Osteocyte (in vitro differentiated cells): ENCODE measurements at regions not wholly inside any gene's neighbourhood (a gene's known extent, or its start where the extent isn't known, plus 50 kb on each side); places are given as distances from the start of the nearest gene placed in this dataset.
A peak's percentile ranks its signal among the peaks of the same experiment; 100 is the strongest.
"Not testable (repeated sequence)": the region's sequence is repeated elsewhere in the genome, so short reads cannot be mapped to it uniquely, and the experiment has no call there.

ENCODE experiments used
- DNase-seq: peaks from one replicate; pipeline ENCODE4 v3.0.0; 2021; ENCODE audit warnings: mixed read lengths; ENCODE audit not compliant: unreplicated experiment; ENCODE audit errors: extremely low spot score
- H3K27ac Mint-ChIP-seq: one replicate; pipeline ENCODE4 v1.8.0; 2021; ENCODE audit warnings: mild to moderate bottlenecking, mixed read lengths; ENCODE audit not compliant: unreplicated experiment
- H3K27me3 Mint-ChIP-seq: one replicate; pipeline ENCODE4 v1.8.0; 2021; ENCODE audit warnings: mixed read lengths; ENCODE audit not compliant: unreplicated experiment
- H3K36me3 Mint-ChIP-seq: one replicate; pipeline ENCODE4 v1.8.0; 2021; ENCODE audit warnings: mixed read lengths; ENCODE audit not compliant: unreplicated experiment
- H3K4me1 Mint-ChIP-seq: one replicate; pipeline ENCODE4 v1.8.0; 2021; ENCODE audit warnings: mixed read lengths; ENCODE audit not compliant: unreplicated experiment
- H3K4me3 Mint-ChIP-seq: one replicate; pipeline ENCODE4 v1.8.0; 2021; ENCODE audit warnings: mild to moderate bottlenecking, moderate library complexity, mixed read lengths; ENCODE audit not compliant: unreplicated experiment
- H3K9me3 Mint-ChIP-seq: one replicate; pipeline ENCODE4 v1.8.0; 2021; ENCODE audit warnings: mixed read lengths; ENCODE audit not compliant: unreplicated experiment
- TF ChIP-seq, protein P1 (sequence below): fragments of 200-600 bp; sonication (generic); IDR thresholded peaks from 2 replicates; pipeline ENCODE4 v1.5.0; 2021; ENCODE audit warnings: antibody characterized with exemption, mild to moderate bottlenecking, moderate library complexity

- H3K27ac Mint-ChIP-seq: no peak overlapping the region
- TF ChIP-seq, protein P1, sequence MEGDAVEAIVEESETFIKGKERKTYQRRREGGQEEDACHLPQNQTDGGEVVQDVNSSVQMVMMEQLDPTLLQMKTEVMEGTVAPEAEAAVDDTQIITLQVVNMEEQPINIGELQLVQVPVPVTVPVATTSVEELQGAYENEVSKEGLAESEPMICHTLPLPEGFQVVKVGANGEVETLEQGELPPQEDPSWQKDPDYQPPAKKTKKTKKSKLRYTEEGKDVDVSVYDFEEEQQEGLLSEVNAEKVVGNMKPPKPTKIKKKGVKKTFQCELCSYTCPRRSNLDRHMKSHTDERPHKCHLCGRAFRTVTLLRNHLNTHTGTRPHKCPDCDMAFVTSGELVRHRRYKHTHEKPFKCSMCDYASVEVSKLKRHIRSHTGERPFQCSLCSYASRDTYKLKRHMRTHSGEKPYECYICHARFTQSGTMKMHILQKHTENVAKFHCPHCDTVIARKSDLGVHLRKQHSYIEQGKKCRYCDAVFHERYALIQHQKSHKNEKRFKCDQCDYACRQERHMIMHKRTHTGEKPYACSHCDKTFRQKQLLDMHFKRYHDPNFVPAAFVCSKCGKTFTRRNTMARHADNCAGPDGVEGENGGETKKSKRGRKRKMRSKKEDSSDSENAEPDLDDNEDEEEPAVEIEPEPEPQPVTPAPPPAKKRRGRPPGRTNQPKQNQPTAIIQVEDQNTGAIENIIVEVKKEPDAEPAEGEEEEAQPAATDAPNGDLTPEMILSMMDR: no peak
- no peak overlapping the region for H3K4me3 Mint-ChIP-seq
- DNase-seq: no peak
- peaks cover 4% of the 10 kb centered on the region for H3K4me1 Mint-ChIP-seq
- no peaks in the 10 kb centered on the region for H3K36me3 Mint-ChIP-seq
- H3K9me3 Mint-ChIP-seq: peaks cover 4% of the 10 kb centered on the region
- no peaks in the 10 kb centered on the region for H3K27me3 Mint-ChIP-seq
Observed at GRCh38 chr11:23205156-23205871, 345.0 kb upstream of the CCDC179 start.

GRCh38 chr11:23206741-23207336 lies 346.6 kb upstream of the CCDC179 start:
- DNase-seq: no peak
- TF ChIP-seq, protein P1: no peak
- H3K9me3 Mint-ChIP-seq: peaks cover 4% of the 10 kb centered on the region
- no peak overlapping the region for H3K4me3 Mint-ChIP-seq
- no peak overlapping the region for H3K27ac Mint-ChIP-seq
- peaks cover 4% of the 10 kb centered on the region for H3K4me1 Mint-ChIP-seq
- no peaks in the 10 kb centered on the region for H3K27me3 Mint-ChIP-seq
- H3K36me3 Mint-ChIP-seq: no peaks in the 10 kb centered on the region

GRCh38 chr11:23211221-23211620 lies 350.9 kb upstream of the CCDC179 start:
- Mint-ChIP-seq H3K9me3 (no peaks in the 10 kb centered on the region), H3K4me3 (no peak overlapping the region), H3K36me3 (no peaks in the 10 kb centered on the region), H3K27me3 (no peaks in the 10 kb centered on the region), H3K27ac (no peak overlapping the region), H3K4me1 (peaks cover 2% of the 10 kb centered on the region)
- TF ChIP-seq, protein P1: no peak
- DNase-seq: no peak

GRCh38 chr11:23212807-23213206 lies 352.5 kb upstream of the CCDC179 start:
- H3K27ac Mint-ChIP-seq: no peak overlapping the region
- no peaks in the 10 kb centered on the region for H3K4me1 Mint-ChIP-seq
- no peak overlapping the region for H3K4me3 Mint-ChIP-seq
- no peaks in the 10 kb centered on the region for H3K9me3 Mint-ChIP-seq
- H3K36me3 Mint-ChIP-seq: no peaks in the 10 kb centered on the region
- DNase-seq: no peak
- TF ChIP-seq, protein P1: no peak
- H3K27me3 Mint-ChIP-seq: no peaks in the 10 kb centered on the region

- Mint-ChIP-seq H3K36me3 (no peaks in the 10 kb centered on the region), H3K27ac (no peak overlapping the region), H3K9me3 (no peaks in the 10 kb centered on the region), H3K27me3 (no peaks in the 10 kb centered on the region), H3K4me3 (no peak overlapping the region), H3K4me1 (no peaks in the 10 kb centered on the region)
- TF ChIP-seq, protein P1: no peak
- DNase-seq: peak; percentile 70
Observed at GRCh38 chr11:23217072-23217471, 356.8 kb upstream of the CCDC179 start.

- not testable (repeated sequence) for H3K4me1 Mint-ChIP-seq, H3K27ac Mint-ChIP-seq, H3K27me3 Mint-ChIP-seq, H3K9me3 Mint-ChIP-seq, DNase-seq, H3K4me3 Mint-ChIP-seq, H3K36me3 Mint-ChIP-seq
Observed at GRCh38 chr11:23220086-23220485, 359.8 kb upstream of the CCDC179 start.
